ENCODE measurements at regions not wholly inside any gene's neighbourhood (a gene's known extent, or its start where the extent isn't known, plus 50 kb on each side); places are given as distances from the start of the nearest gene placed in this dataset.

DNA sequence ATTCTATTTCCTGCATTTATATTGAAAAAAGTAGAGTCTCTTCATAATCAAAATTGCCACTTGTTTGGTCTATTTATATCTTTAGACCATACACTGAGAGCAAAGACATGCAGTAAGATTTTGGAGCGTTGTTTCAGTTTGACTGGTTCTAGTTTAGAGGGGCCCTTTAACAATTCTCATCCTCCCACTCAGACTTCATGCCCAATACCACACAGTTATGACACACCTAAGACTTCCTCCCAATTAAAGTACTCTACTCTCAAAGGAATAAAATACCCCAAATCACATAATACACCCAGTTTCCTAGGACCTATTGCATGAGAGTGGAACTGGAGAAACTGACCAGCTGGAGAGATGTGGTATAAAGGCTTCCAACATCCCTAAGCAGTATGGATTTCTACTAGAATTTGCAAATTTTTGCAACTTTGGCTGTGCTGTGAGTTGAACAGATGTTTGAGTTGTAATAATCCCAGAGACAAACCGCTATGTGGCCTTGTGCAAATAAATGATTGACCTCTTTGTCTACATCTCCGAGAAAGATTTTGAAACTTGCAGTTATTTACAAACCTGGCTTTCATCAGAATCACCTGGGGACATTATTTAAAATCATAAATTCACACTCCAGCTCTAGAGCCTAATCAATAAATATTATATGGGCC is 170.0 kb upstream of the ROBO2 start:
- no peaks in the 10 kb centered on the region for H3K9me3 Mint-ChIP-seq
- H3K36me3 Mint-ChIP-seq = no peaks in the 10 kb centered on the region
- no peak for DNase-seq (ENCODE audit: low spot score in 2 of 2, unreplicated experiment in 2 of 2)
- TF ChIP-seq, protein P1, sequence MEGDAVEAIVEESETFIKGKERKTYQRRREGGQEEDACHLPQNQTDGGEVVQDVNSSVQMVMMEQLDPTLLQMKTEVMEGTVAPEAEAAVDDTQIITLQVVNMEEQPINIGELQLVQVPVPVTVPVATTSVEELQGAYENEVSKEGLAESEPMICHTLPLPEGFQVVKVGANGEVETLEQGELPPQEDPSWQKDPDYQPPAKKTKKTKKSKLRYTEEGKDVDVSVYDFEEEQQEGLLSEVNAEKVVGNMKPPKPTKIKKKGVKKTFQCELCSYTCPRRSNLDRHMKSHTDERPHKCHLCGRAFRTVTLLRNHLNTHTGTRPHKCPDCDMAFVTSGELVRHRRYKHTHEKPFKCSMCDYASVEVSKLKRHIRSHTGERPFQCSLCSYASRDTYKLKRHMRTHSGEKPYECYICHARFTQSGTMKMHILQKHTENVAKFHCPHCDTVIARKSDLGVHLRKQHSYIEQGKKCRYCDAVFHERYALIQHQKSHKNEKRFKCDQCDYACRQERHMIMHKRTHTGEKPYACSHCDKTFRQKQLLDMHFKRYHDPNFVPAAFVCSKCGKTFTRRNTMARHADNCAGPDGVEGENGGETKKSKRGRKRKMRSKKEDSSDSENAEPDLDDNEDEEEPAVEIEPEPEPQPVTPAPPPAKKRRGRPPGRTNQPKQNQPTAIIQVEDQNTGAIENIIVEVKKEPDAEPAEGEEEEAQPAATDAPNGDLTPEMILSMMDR (IDR thresholded peaks at IDR 0.05; ENCODE audit: unreplicated experiment) = no peak
- H3K4me1 Mint-ChIP-seq = peaks cover 22% of the 10 kb centered on the region
- H3K27ac Mint-ChIP-seq = no peak overlapping the region
- no peak overlapping the region for H3K4me3 Mint-ChIP-seq
- no peaks in the 10 kb centered on the region for H3K27me3 Mint-ChIP-seq (ENCODE audit: low read depth)

DNA sequence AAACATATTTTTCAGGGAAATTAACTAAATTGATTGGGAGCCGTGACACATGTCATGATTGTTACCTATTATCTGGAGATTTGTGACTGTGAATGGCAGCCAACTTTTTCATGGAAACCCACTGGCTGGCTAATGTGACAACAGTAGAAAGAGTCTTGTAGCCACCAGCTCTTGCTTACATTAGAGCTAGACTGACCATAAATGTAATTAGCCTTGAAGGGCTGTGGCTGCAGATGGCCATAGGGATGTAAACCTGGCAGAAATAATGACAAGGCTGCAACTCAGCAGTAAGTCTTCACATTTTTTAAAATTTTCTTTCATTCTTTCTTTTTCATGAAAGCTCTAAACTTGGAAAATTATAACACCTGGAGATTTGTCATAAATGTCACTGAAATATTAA is 168.2 kb upstream of the ROBO2 start:
- peaks cover 22% of the 10 kb centered on the region for H3K4me1 Mint-ChIP-seq
- no peak overlapping the region for H3K4me3 Mint-ChIP-seq
- H3K9me3 Mint-ChIP-seq = no peaks in the 10 kb centered on the region
- TF ChIP-seq, protein P1 (IDR thresholded peaks at IDR 0.05; ENCODE audit: unreplicated experiment) = no peak
- no peaks in the 10 kb centered on the region for H3K36me3 Mint-ChIP-seq
- no peak for DNase-seq (ENCODE audit: low spot score in 2 of 2, unreplicated experiment in 2 of 2)
- no peak overlapping the region for H3K27ac Mint-ChIP-seq
- no peaks in the 10 kb centered on the region for H3K27me3 Mint-ChIP-seq (ENCODE audit: low read depth)

DNA sequence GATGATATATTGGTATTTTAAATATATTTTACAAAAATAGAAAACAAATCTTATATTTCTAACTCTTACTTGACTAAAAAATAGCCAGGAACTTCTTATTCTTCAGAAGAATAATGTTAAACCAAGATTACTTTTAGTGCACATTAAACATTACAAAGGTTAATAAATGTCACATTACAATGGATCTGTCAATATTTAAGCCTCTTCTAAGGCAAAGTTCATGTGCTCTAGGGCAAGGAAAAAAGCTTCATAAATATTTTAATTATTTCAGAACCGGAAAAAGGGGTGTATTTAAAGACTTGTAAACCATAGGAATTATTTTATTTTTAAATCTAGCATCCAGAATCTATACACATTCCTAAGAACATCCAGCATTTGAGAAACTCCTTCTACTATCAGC is 166.9 kb upstream of the ROBO2 start:
- TF ChIP-seq, protein P1 (IDR thresholded peaks at IDR 0.05; ENCODE audit: unreplicated experiment) = no peak
- H3K9me3 Mint-ChIP-seq = no peaks in the 10 kb centered on the region
- DNase-seq (ENCODE audit: low spot score in 2 of 2, unreplicated experiment in 2 of 2) = no peak
- H3K4me1 Mint-ChIP-seq = peaks cover 22% of the 10 kb centered on the region
- H3K36me3 Mint-ChIP-seq = no peaks in the 10 kb centered on the region
- no peak overlapping the region for H3K27ac Mint-ChIP-seq
- peaks cover 1% of the 10 kb centered on the region for H3K27me3 Mint-ChIP-seq (ENCODE audit: low read depth)
- no peak overlapping the region for H3K4me3 Mint-ChIP-seq

DNA sequence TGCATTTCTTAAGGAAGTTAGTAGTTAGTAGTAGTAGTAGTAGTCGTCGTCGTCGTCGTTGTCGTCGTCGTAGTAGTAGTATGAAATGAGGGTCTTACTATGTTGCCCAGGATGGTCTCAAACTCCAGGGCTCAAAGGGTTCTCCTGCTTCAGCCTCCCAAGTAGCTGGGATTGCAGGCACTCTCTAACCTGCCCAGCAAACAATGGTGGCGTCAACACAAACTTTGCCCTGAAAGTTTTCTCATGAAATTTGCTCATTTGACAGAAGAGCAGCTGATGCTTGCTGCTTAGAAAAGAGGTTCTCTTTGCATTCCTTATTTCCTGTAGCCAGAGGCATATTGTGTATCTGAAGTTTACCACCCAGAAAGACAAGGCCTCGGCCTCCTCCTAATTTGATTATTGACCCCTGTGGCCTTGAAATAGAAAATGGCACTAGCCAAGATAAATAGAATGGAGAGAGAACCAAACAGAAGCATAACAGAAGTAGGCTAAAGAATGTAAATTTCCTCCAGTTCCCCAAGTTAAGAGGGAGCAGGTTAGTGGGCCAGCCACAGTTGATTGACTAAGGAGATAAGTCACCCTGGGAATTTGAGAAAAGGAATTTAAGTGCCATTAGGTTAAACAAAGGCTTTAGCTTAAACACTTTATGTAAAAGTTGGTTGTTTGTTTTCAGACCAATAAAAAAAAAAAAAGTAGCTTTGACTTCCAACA is 166.2 kb upstream of the ROBO2 start:
- H3K4me1 Mint-ChIP-seq = peaks cover 22% of the 10 kb centered on the region
- H3K4me3 Mint-ChIP-seq = no peak overlapping the region
- no peaks in the 10 kb centered on the region for H3K9me3 Mint-ChIP-seq
- no peak overlapping the region for H3K27ac Mint-ChIP-seq
- no peaks in the 10 kb centered on the region for H3K36me3 Mint-ChIP-seq
- DNase-seq (ENCODE audit: low spot score in 2 of 2, unreplicated experiment in 2 of 2) = no peak
- TF ChIP-seq, protein P1 (IDR thresholded peaks at IDR 0.05; ENCODE audit: unreplicated experiment) = no peak
- peaks cover 1% of the 10 kb centered on the region for H3K27me3 Mint-ChIP-seq (ENCODE audit: low read depth)

DNA sequence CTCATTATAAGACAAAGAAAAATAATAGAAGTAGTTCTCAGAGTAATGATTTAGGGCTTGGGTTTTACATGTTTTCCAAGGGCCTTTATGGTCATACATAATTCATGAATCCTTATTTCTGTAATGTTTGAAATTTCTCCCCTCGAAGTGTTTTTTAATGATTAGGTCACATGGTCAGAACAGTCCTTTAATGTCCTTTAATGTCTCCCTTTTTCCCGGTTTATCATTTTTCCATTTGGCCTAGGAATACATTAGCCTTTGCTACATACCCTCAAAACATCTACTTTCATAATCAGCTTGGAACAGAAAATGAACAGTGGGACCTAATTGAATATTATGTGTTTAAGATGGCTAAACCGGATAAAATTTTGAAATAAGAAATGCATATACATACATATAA is 159.9 kb upstream of the ROBO2 start:
- Mint-ChIP-seq H3K4me1 (peaks cover 8% of the 10 kb centered on the region), H3K9me3 (no peaks in the 10 kb centered on the region), H3K27me3 (ENCODE audit: low read depth) (peaks cover 1% of the 10 kb centered on the region), H3K36me3 (no peaks in the 10 kb centered on the region), H3K4me3 (no peak overlapping the region), H3K27ac (no peak overlapping the region)
- TF ChIP-seq, protein P1 (IDR thresholded peaks at IDR 0.05; ENCODE audit: unreplicated experiment) = no peak
- no peak for DNase-seq (ENCODE audit: low spot score in 2 of 2, unreplicated experiment in 2 of 2)
